ENCODE measurements at regions not wholly inside any gene's neighbourhood (a gene's known extent, or its start where the extent isn't known, plus 50 kb on each side); places are given as distances from the start of the nearest gene placed in this dataset.

- intact Hi-C loops (cut with micrococcal nuclease; ENCODE audit: unreplicated experiment), result no loop called here
- Histone ChIP-seq H3K4me1 (ENCODE audit: insufficient read depth, low read length, poor library complexity, severe bottlenecking) (no peaks in the 10 kb centered on the region), H3K79me2 (ENCODE audit: insufficient read depth, low read depth, low read length) (no peaks in the 10 kb centered on the region), H2AFZ (ENCODE audit: low read length) (no peak overlapping the region), H3K27ac (ENCODE audit: low read depth, low read length, poor library complexity, severe bottlenecking) (no peak overlapping the region), H3K4me2 (ENCODE audit: low read length) (no peak overlapping the region), H3K9me3 (ENCODE audit: low read length) (no peaks in the 10 kb centered on the region), H3K9me2 (ENCODE audit: insufficient read depth, low read length) (no peaks in the 10 kb centered on the region), H4K20me1 (ENCODE audit: insufficient read depth, low read length) (no peaks in the 10 kb centered on the region), H3K4me3 (ENCODE audit: low read depth, low read length, poor library complexity, severe bottlenecking) (no peak overlapping the region), H3K36me3 (ENCODE audit: insufficient read depth, low read length) (no peaks in the 10 kb centered on the region)
- CTCF ChIA-PET (ENCODE audit: unreplicated experiment), result no interaction called here
- DNase-seq (ENCODE audit: low spot score), result peak; percentile 5
- BruUV-seq (replicated peaks), result no TSS peak
- TF ChIP-seq CTCF (conservative IDR thresholded peaks at IDR 0.05; ENCODE audit: low read length) (peak; percentile 73), EZH2phosphoT487 (IDR thresholded peaks at IDR 0.05; ENCODE audit: borderline replicate concordance, low read depth, low read length) (no peak)
- POLR2A ChIA-PET, result no interaction called here
Observed at GRCh38 chr3:24963762-24964625, 464.1 kb upstream of the RARB start.

- H3K79me2 ChIP-seq (ENCODE audit: insufficient read depth, low read depth, low read length), result no peaks in the 10 kb centered on the region
- CTCF ChIA-PET (ENCODE audit: unreplicated experiment), result no interaction called here
- no peak overlapping the region for H3K4me2 ChIP-seq (ENCODE audit: low read length)
- intact Hi-C loops (cut with micrococcal nuclease; ENCODE audit: unreplicated experiment), result no loop called here
- DNase-seq (ENCODE audit: low spot score), result no peak
- no TSS peak for BruUV-seq (replicated peaks)
- no peaks in the 10 kb centered on the region for H3K4me1 ChIP-seq (ENCODE audit: insufficient read depth, low read length, poor library complexity, severe bottlenecking)
- no peak overlapping the region for H2AFZ ChIP-seq (ENCODE audit: low read length)
- no peak overlapping the region for H3K4me3 ChIP-seq (ENCODE audit: low read depth, low read length, poor library complexity, severe bottlenecking)
- no peaks in the 10 kb centered on the region for H3K36me3 ChIP-seq (ENCODE audit: insufficient read depth, low read length)
- H3K27ac ChIP-seq (ENCODE audit: low read depth, low read length, poor library complexity, severe bottlenecking), result no peak overlapping the region
- no peaks in the 10 kb centered on the region for H3K9me2 ChIP-seq (ENCODE audit: insufficient read depth, low read length)
- no peaks in the 10 kb centered on the region for H3K9me3 ChIP-seq (ENCODE audit: low read length)
- POLR2A ChIA-PET, result no interaction called here
- no peaks in the 10 kb centered on the region; the same call in 1 of the 2 replicates for H4K20me1 ChIP-seq (ENCODE audit: insufficient read depth, low read length)
- TF ChIP-seq CTCF (conservative IDR thresholded peaks at IDR 0.05; ENCODE audit: low read length), result no peak
Observed at GRCh38 chr3:24965706-24966385, 462.2 kb upstream of the RARB start.

GRCh38 chr3:24968036-24968435 is 460.0 kb upstream of the RARB start:
- DNase-seq (ENCODE audit: low spot score), result no peak
- POLR2A ChIA-PET, result interaction anchor here (1.2 kb wide), 1 partner anchor 13 kb away, joined by 3 read pairs; no protein-coding TSS in a partner anchor
- H2AFZ ChIP-seq (ENCODE audit: low read length), result no peak overlapping the region
- no TSS peak for BruUV-seq (replicated peaks)
- no peak overlapping the region for H3K4me2 ChIP-seq (ENCODE audit: low read length)
- H3K4me1 ChIP-seq (ENCODE audit: insufficient read depth, low read length, poor library complexity, severe bottlenecking), result no peaks in the 10 kb centered on the region
- no peak overlapping the region for H3K27ac ChIP-seq (ENCODE audit: low read depth, low read length, poor library complexity, severe bottlenecking)
- no peak overlapping the region for H3K4me3 ChIP-seq (ENCODE audit: low read depth, low read length, poor library complexity, severe bottlenecking)
- H4K20me1 ChIP-seq (ENCODE audit: insufficient read depth, low read length), result no peaks in the 10 kb centered on the region; the same call in 1 of the 2 replicates
- no peak for TF ChIP-seq CTCF (conservative IDR thresholded peaks at IDR 0.05; ENCODE audit: low read length)
- no peak for TF ChIP-seq EZH2phosphoT487 (IDR thresholded peaks at IDR 0.05; ENCODE audit: borderline replicate concordance, low read depth, low read length)
- CTCF ChIA-PET (ENCODE audit: unreplicated experiment), result no interaction called here
- H3K9me2 ChIP-seq (ENCODE audit: insufficient read depth, low read length), result no peaks in the 10 kb centered on the region
- no peaks in the 10 kb centered on the region for H3K36me3 ChIP-seq (ENCODE audit: insufficient read depth, low read length)
- intact Hi-C loops (cut with micrococcal nuclease; ENCODE audit: unreplicated experiment), result no loop called here
- no peaks in the 10 kb centered on the region for H3K9me3 ChIP-seq (ENCODE audit: low read length)
- H3K79me2 ChIP-seq (ENCODE audit: insufficient read depth, low read depth, low read length), result no peaks in the 10 kb centered on the region

Data from OCI-LY7 (cell line).